ENCODE measurements at regions not wholly inside any gene's neighbourhood (a gene's known extent, or its start where the extent isn't known, plus 50 kb on each side); places are given as distances from the start of the nearest gene placed in this dataset.

- H3K4me1 ChIP-seq: no peaks in the 10 kb centered on the region
- 67 to 73% methylated on average over 3 of the region's 3 CpGs for WGBS, 2 donors
- no peaks in the 10 kb centered on the region for H3K36me3 ChIP-seq (ENCODE audit: low read depth, missing control alignments)
- DNase-seq: no peak
- no peak overlapping the region for H3K27ac ChIP-seq
- H3K4me3 ChIP-seq: no peak overlapping the region
- intact Hi-C loops (cut with DNase I; ENCODE audit: low total_unique reads): no loop called here
- no peaks in the 10 kb centered on the region for H3K27me3 ChIP-seq
- H3K9me3 ChIP-seq: no peaks in the 10 kb centered on the region
- no peak for TF ChIP-seq CTCF (IDR thresholded peaks at IDR 0.05)
- no peak for TF ChIP-seq POLR2A (IDR thresholded peaks at IDR 0.05)
Observed at GRCh38 chr15:70410371-70410985, 312.8 kb upstream of the TLE3 start.

- DNase-seq: no peak
- Histone ChIP-seq H3K27me3 (no peaks in the 10 kb centered on the region), H3K9me3 (no peaks in the 10 kb centered on the region), H3K36me3 (ENCODE audit: low read depth, missing control alignments) (no peaks in the 10 kb centered on the region), H3K4me3 (no peak overlapping the region), H3K27ac (no peak overlapping the region), H3K4me1 (no peaks in the 10 kb centered on the region)
- WGBS, 2 donors: 79 to 82% methylated on average over 1 of the region's 1 CpG
- intact Hi-C loops (cut with DNase I; ENCODE audit: low total_unique reads): no loop called here
- no peak for TF ChIP-seq CTCF (IDR thresholded peaks at IDR 0.05)
- no peak for TF ChIP-seq POLR2A (IDR thresholded peaks at IDR 0.05)
Observed at GRCh38 chr15:70409388-70409787, 311.7 kb upstream of the TLE3 start.

GRCh38 chr15:70407955-70408354 is 310.2 kb upstream of the TLE3 start:
- no peak for DNase-seq
- Histone ChIP-seq H3K9me3 (no peaks in the 10 kb centered on the region), H3K27ac (no peak overlapping the region), H3K27me3 (no peaks in the 10 kb centered on the region), H3K4me3 (no peak overlapping the region), H3K4me1 (no peaks in the 10 kb centered on the region), H3K36me3 (ENCODE audit: low read depth, missing control alignments) (no peaks in the 10 kb centered on the region)
- 79 to 85% methylated on average over 1 of the region's 1 CpG for WGBS, 2 donors
- intact Hi-C loops (cut with DNase I; ENCODE audit: low total_unique reads): no loop called here
- TF ChIP-seq POLR2A (IDR thresholded peaks at IDR 0.05) (no peak), CTCF (IDR thresholded peaks at IDR 0.05) (no peak)

GRCh38 chr15:70407336-70407670 is 309.6 kb upstream of the TLE3 start:
- H3K27ac ChIP-seq: no peak overlapping the region
- intact Hi-C loops (cut with DNase I; ENCODE audit: low total_unique reads): no loop called here

More at GRCh38 chr15:70407336-70407670, 309.6 kb upstream of the TLE3 start:
- Histone ChIP-seq H3K4me3 (no peak overlapping the region), H3K9me3 (no peaks in the 10 kb centered on the region), H3K36me3 (ENCODE audit: low read depth, missing control alignments) (no peaks in the 10 kb centered on the region), H3K27me3 (no peaks in the 10 kb centered on the region), H3K4me1 (no peaks in the 10 kb centered on the region)
- TF ChIP-seq POLR2A (IDR thresholded peaks at IDR 0.05) (no peak), CTCF (IDR thresholded peaks at IDR 0.05) (no peak)
- no peak for DNase-seq
- 67 to 68% methylated on average over 7 of the region's 7 CpGs for WGBS, 2 donors
